HEK293T (cell line): ENCODE measurements at regions not wholly inside any gene's neighbourhood (a gene's known extent, or its start where the extent isn't known, plus 50 kb on each side); places are given as distances from the start of the nearest gene placed in this dataset.

ENCODE experiments used
- CTCF ChIA-PET: fragments of 350-600 bp; formaldehyde crosslinking; extraction: SDS; loops from one replicate; lab custom pipeline; 2021; ENCODE audit warnings: antibody characterized with exemption, inconsistent platforms; lab: Yijun Ruan, JAX
- POLR2A ChIA-PET: fragments of 350-600 bp; formaldehyde crosslinking; extraction: SDS; loops from one replicate; lab custom pipeline; 2020; ENCODE audit warnings: antibody characterized with exemption, inconsistent platforms; lab: Yijun Ruan, JAX
- DNase-seq: peaks from one replicate; pipeline ENCODE4 v3.0.0; 2012; ENCODE audit warnings: mixed read lengths; ENCODE audit errors: extremely low spot score
- ARNT ChIP-seq: fragments of 450-650 bp; IDR thresholded peaks from 2 replicates; pipeline ENCODE4 v1.6.1; 2017; ENCODE audit warnings: mild to moderate bottlenecking
- BHLHE40 ChIP-seq: fragments of 450-650 bp; IDR thresholded peaks from 2 replicates; pipeline ENCODE4 v1.6.1; 2016; ENCODE audit warnings: mild to moderate bottlenecking, moderate library complexity, borderline replicate concordance
- CTBP1 ChIP-seq: fragments of 450-650 bp; IDR thresholded peaks from 2 replicates; pipeline ENCODE4 v1.6.1; 2016; ENCODE audit warnings: borderline replicate concordance
- ELF4 ChIP-seq: fragments of 450-650 bp; IDR thresholded peaks from 2 replicates; pipeline ENCODE4 v1.6.1; 2017; ENCODE audit warnings: antibody characterized with exemption
- FOXA1 ChIP-seq: fragments of 450-650 bp; IDR thresholded peaks from 2 replicates; pipeline ENCODE4 v1.6.1; 2016; ENCODE audit warnings: mild to moderate bottlenecking
- FOXK2 ChIP-seq: fragments of 450-650 bp; IDR thresholded peaks from 2 replicates; pipeline ENCODE4 v1.6.1; 2016; ENCODE audit warnings: mild to moderate bottlenecking
- FOXM1 ChIP-seq: fragments of 450-650 bp; IDR thresholded peaks from 2 replicates; pipeline ENCODE4 v1.6.1; 2017; ENCODE audit warnings: mild to moderate bottlenecking, borderline replicate concordance
- HDGF ChIP-seq: fragments of 450-650 bp; IDR thresholded peaks from 2 replicates; pipeline ENCODE4 v1.6.1; 2017; ENCODE audit warnings: antibody characterized with exemption, borderline replicate concordance
- L3MBTL2 ChIP-seq: fragments of 450-650 bp; conservative IDR thresholded peaks from 2 replicates; pipeline ENCODE4 v1.6.1; 2016; ENCODE audit warnings: mild to moderate bottlenecking
- LEF1 ChIP-seq: fragments of 450-650 bp; IDR thresholded peaks from 2 replicates; pipeline ENCODE4 v1.6.1; 2017; ENCODE audit warnings: mild to moderate bottlenecking, borderline replicate concordance
- NFRKB ChIP-seq: fragments of 450-650 bp; IDR thresholded peaks from 2 replicates; pipeline ENCODE4 v1.6.1; 2016; ENCODE audit warnings: mild to moderate bottlenecking, moderate library complexity
- SP1 ChIP-seq: fragments of 450-650 bp; IDR thresholded peaks from 2 replicates; pipeline ENCODE4 v1.6.1; 2017
- SUZ12 ChIP-seq: fragments of 450-650 bp; IDR thresholded peaks from 2 replicates; pipeline ENCODE4 v1.6.1; 2016; ENCODE audit warnings: mild to moderate bottlenecking
- TARDBP ChIP-seq: fragments of 450-650 bp; IDR thresholded peaks from 2 replicates; pipeline ENCODE4 v1.6.1; 2016
- ZNF384 ChIP-seq: fragments of 450-650 bp; IDR thresholded peaks from 2 replicates; pipeline ENCODE4 v1.6.1; 2016
- TF ChIP-seq, protein P1 (sequence below): fragments of 450-650 bp; IDR thresholded peaks from 2 replicates; pipeline ENCODE4 v1.6.1; 2016

DNA sequence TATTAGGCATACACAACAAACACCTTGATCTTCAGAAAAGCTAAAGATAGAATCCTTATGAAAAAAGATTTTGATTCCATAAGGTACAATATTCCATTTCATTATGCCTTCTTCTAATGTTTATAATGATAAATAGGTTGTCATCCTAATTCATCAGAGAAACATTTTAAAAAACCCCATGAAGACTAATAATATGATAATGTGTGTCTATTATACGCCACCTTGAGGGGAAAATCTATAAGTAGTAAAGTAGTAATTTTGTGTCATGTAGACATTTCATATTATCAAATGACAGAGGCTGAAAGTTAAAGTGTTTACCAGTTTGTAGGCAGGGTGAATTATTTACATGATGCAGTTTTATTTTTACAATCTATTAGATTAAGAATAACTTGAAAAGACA lies 524.3 kb downstream of the GBE1 start:
- CTCF ChIA-PET = no interaction called here
- no peak for DNase-seq
- POLR2A ChIA-PET = no interaction called here
- no peak for TF ChIP-seq SUZ12
- TF ChIP-seq CTBP1 = no peak

DNA sequence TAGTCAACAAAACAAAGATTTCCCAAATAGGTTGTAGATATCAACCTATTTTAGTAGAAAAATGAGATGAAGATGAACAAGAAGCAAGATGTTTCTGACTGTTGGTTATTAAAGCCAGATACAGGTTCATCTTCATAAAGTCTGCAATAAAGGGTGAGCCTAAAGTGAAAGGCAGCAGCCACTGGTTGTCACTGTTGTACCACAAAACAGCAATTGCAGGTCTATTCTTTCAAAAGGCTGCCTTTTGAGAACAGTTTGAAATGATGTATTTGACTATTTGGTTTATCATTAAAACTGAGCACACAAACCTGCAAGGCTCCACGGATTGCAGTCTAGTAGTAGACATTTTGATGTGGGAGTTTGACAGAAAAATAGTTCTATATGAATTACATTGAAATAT lies 543.4 kb downstream of the GBE1 start:
- ChIA-PET POLR2A (no interaction called here), CTCF (no interaction called here)
- TF ChIP-seq BHLHE40 = no peak
- no peak for TF ChIP-seq L3MBTL2
- TF ChIP-seq ZNF384 = no peak
- TF ChIP-seq FOXK2 = no peak
- DNase-seq = peak; percentile 13

DNA sequence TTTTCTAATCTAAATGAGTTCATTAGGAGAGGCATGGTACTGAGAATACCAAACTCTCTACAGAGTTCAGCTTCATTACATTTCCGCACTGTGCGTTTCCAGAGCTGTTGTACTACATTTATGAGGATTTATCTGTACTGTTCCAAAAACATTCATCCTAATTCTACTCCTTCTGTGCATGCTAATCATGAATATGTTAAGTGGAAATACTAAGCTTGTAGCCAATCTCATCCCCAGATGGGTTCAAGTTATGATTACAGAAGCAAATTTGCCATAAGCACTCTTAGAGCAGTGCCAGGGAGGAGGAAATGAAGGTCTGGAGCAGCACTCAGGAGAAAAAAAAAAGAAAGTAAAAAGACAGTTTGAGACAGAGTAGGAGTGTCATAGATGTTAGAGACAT lies 544.3 kb downstream of the GBE1 start:
- ChIA-PET POLR2A (no interaction called here), CTCF (no interaction called here)
- TF ChIP-seq NFRKB (no peak), ZNF384 (no peak), FOXA1 (no peak), BHLHE40 (no peak), CTBP1 (no peak), L3MBTL2 (no peak)
- TF ChIP-seq, protein P1, sequence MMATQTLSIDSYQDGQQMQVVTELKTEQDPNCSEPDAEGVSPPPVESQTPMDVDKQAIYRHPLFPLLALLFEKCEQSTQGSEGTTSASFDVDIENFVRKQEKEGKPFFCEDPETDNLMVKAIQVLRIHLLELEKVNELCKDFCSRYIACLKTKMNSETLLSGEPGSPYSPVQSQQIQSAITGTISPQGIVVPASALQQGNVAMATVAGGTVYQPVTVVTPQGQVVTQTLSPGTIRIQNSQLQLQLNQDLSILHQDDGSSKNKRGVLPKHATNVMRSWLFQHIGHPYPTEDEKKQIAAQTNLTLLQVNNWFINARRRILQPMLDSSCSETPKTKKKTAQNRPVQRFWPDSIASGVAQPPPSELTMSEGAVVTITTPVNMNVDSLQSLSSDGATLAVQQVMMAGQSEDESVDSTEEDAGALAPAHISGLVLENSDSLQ = no peak
- DNase-seq = no peak

DNA sequence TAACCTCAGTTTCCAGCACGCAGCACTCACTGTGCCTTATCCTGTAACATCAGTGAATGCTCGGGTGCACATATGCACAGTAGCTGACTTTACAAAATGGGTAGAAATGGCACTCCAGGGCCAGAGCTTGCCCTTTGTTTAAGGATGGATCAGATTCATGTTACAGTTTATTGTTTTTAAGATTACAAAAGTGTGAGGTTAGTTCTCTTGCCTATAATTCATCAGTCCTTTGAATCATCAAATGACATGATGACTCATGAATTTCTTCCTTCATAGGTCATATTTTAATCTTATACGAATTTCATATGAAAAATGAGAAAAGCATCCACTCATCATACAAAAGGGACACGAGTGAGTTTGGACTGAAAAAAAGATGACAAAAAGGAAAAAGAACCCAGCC lies 545.3 kb downstream of the GBE1 start:
- TF ChIP-seq, protein P1 = peak; percentile 28; the same call in 1 of the 2 replicates
- TF ChIP-seq BHLHE40 (no peak), FOXA1 (no peak), HDGF (no peak), SUZ12 (no peak), ARNT (no peak)
- DNase-seq = no peak
- CTCF ChIA-PET = no interaction called here
- POLR2A ChIA-PET = no interaction called here

DNA sequence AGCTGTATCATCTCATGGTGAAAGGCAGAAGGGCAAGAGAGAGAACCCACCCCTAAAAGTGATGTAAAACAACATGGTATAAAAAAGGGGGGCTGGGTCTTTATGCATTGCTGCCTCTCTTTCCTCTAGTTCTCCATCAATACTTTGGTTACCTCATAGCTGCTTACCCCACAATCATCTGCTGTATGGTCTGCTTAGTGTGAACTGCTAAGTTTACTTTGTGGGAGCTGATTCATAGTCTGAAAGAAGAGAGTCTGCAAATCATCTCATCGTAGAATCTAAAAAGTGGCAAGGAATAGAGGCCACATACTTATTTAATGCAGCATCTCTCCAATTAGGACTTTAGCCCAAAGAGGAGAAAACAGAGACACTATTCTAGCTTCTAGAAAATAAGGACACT lies 546.8 kb downstream of the GBE1 start:
- ChIA-PET CTCF (no interaction called here), POLR2A (no interaction called here)
- DNase-seq = no peak
- TF ChIP-seq SP1 (no peak), FOXM1 (no peak), ELF4 (no peak), NFRKB (no peak), CTBP1 (no peak), HDGF (no peak), ARNT (no peak), FOXK2 (no peak), ZNF384 (no peak), FOXA1 (no peak), TARDBP (no peak), BHLHE40 (no peak), LEF1 (no peak), SUZ12 (no peak), L3MBTL2 (no peak)
- TF ChIP-seq, protein P1 = no peak

DNA sequence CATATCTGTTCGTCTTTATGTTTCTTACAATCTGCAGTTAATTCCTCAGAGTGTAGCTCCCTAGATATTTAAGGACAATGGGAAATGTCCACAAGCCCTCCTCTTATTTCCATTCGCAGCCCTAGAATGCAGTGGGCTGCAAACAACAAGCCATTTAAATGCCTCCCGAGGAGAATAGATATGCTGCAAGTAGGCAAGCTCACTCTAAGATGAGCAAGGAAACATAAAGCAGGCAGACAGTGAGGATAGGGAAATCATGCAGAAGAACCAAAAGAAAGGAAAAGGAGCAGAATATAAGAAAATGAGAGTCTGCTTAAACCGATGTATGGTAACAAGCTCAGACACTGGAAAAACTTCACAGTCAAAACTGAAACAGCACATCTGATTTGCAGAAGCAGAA lies 561.9 kb downstream of the GBE1 start:
- POLR2A ChIA-PET = no interaction called here
- CTCF ChIA-PET = interaction anchor here (1.0 kb wide), 1 partner anchor 138 kb away, joined by 3 read pairs; no protein-coding TSS in a partner anchor
- DNase-seq = no peak
- TF ChIP-seq ARNT (no peak), FOXA1 (no peak), FOXK2 (no peak), FOXM1 (no peak), SP1 (no peak), CTBP1 (no peak), HDGF (no peak), ELF4 (no peak), ZNF384 (no peak), BHLHE40 (no peak), LEF1 (no peak), NFRKB (no peak), TARDBP (no peak), SUZ12 (no peak), L3MBTL2 (no peak)
- TF ChIP-seq, protein P1 = no peak

DNA sequence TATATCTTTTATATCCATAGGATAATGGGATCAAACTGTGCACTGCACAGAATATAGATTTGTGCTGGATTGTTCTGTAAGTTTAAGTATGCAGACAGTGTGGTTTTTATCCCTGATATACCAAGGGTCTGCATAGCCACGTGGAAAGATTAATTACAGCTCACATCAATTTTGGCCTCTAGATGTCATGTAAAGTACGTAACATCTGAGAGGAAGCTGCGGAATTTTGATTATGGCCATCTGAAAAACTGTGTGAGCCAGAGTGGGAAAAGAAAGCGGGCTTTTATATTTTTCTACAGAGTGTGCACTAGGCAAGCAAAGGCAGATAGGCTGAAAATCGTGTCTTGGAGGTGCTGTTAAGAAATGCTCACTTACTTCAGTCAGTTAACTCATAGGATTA lies 562.7 kb downstream of the GBE1 start:
- POLR2A ChIA-PET = no interaction called here

More for the DNA sequence above, 562.7 kb downstream of the GBE1 start:
- CTCF ChIA-PET = interaction anchor here (0.6 kb wide), 1 partner anchor 104 kb away, joined by 5 read pairs; no protein-coding TSS in a partner anchor
- DNase-seq = no peak
- TF ChIP-seq TARDBP (no peak), FOXA1 (no peak), NFRKB (no peak), L3MBTL2 (no peak)
